ENCODE measurements at regions not wholly inside any gene's neighbourhood (a gene's known extent, or its start where the extent isn't known, plus 50 kb on each side); places are given as distances from the start of the nearest gene placed in this dataset.

DNA sequence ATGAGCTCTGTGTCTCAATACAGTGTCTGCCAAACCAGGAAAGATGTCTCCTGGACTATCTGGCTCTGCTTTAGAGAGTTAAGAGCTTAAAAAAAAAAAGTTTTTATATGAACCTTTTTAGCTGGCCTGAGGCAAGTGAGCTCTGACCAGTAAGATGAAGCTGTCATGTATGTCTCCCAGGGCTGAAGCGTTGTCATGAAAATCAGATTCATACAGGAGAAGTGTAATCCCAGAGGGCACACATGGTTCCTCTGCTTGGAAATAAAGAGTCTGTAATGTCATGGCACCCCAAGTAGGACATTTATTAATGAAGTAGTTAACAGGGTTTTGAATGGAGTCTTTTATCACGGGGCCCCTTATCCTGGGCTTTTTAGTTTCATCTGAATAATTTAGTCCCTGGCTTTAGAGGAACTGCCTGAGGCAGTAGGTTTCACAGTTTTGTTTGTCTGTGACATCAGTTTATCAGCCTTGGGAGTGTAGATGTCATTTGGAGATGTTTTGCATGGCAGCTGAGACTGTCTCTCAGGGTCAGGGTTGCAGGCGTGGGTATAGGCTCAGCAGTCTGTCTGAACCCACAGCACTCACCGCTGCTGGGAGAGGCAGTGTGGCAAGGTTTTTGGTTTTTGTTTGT, 223.3 kb downstream of the DIRAS2 start:
- Histone ChIP-seq H3K27me3 (ENCODE audit: insufficient read depth, low read length) (no peaks in the 10 kb centered on the region), H3K4me3 (ENCODE audit: insufficient read depth, low read length) (no peak overlapping the region), H3K4me2 (ENCODE audit: insufficient read depth, low read length) (no peak overlapping the region), H3K4me1 (ENCODE audit: insufficient read depth, low read length) (no peaks in the 10 kb centered on the region), H3K79me2 (ENCODE audit: insufficient read depth, low read length) (no peaks in the 10 kb centered on the region), H3K27ac (ENCODE audit: low read depth, low read length) (no peak overlapping the region), H2AFZ (ENCODE audit: low read length) (no peak overlapping the region), H3K9me3 (ENCODE audit: low read depth, low read length) (peaks cover 2% of the 10 kb centered on the region), H4K20me1 (ENCODE audit: insufficient read depth, low read length) (no peaks in the 10 kb centered on the region), H3K36me3 (ENCODE audit: insufficient read depth, low read length) (no peaks in the 10 kb centered on the region)
- TF ChIP-seq, protein P1, sequence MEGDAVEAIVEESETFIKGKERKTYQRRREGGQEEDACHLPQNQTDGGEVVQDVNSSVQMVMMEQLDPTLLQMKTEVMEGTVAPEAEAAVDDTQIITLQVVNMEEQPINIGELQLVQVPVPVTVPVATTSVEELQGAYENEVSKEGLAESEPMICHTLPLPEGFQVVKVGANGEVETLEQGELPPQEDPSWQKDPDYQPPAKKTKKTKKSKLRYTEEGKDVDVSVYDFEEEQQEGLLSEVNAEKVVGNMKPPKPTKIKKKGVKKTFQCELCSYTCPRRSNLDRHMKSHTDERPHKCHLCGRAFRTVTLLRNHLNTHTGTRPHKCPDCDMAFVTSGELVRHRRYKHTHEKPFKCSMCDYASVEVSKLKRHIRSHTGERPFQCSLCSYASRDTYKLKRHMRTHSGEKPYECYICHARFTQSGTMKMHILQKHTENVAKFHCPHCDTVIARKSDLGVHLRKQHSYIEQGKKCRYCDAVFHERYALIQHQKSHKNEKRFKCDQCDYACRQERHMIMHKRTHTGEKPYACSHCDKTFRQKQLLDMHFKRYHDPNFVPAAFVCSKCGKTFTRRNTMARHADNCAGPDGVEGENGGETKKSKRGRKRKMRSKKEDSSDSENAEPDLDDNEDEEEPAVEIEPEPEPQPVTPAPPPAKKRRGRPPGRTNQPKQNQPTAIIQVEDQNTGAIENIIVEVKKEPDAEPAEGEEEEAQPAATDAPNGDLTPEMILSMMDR (IDR thresholded peaks at IDR 0.05; ENCODE audit: extremely low read depth, low read depth, low read length) = no peak
- no peak for DNase-seq (ENCODE audit: insufficient read length, low spot score, missing footprints)

- Histone ChIP-seq H4K20me1 (ENCODE audit: insufficient read depth, low read length) (no peaks in the 10 kb centered on the region), H3K27me3 (ENCODE audit: insufficient read depth, low read length) (no peaks in the 10 kb centered on the region), H2AFZ (ENCODE audit: low read length) (no peak overlapping the region), H3K4me1 (ENCODE audit: insufficient read depth, low read length) (no peaks in the 10 kb centered on the region), H3K79me2 (ENCODE audit: insufficient read depth, low read length) (no peaks in the 10 kb centered on the region), H3K36me3 (ENCODE audit: insufficient read depth, low read length) (no peaks in the 10 kb centered on the region), H3K9me3 (ENCODE audit: low read depth, low read length) (peaks cover 2% of the 10 kb centered on the region), H3K4me3 (ENCODE audit: insufficient read depth, low read length) (no peak overlapping the region), H3K4me2 (ENCODE audit: insufficient read depth, low read length) (no peak overlapping the region), H3K27ac (ENCODE audit: low read depth, low read length) (no peak overlapping the region)
- TF ChIP-seq, protein P1 (IDR thresholded peaks at IDR 0.05; ENCODE audit: extremely low read depth, low read depth, low read length) = no peak
- no peak for DNase-seq (ENCODE audit: insufficient read length, low spot score, missing footprints)
These were observed 222.4 kb downstream of the DIRAS2 start for GRCh38 chr9:90420211-90420610.

DNA sequence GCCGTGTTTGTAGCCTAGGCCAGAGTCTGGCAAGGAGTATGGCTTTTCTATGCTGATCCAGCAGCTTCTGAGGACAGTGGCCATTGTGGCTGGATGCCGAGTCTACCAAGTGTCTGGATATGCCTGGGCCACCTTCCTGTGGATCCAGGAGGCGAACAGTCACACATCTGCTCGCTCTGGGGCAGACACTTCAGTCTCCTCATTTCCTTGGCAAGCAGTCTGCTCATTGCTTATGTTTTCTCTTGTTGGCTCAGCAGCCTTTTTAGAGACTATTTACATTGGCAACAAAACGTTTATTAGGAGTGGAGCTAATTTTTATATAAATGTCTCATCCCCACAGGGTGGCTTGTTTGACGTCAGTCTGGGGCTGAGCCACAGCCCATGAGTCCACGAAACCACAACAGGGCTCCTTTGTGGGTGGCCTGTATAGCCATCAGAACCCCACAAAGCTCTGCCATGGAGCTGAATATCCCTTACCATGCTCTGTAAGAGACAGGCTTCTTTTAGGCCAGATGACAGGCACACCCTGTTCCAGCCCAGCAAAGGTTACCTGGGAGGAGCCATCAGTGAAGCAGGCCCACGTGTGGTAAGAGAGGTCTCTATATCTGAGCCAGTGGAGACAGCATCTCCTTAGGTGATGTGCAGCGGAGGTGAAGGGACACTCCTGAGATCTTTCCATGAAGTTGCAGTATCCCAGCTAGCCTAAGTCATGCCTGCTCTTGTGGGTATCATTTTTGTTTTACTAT, 221.7 kb downstream of the DIRAS2 start:
- no peak for DNase-seq (ENCODE audit: insufficient read length, low spot score, missing footprints)
- H3K36me3 ChIP-seq (ENCODE audit: insufficient read depth, low read length) = no peaks in the 10 kb centered on the region
- H3K9me3 ChIP-seq (ENCODE audit: low read depth, low read length) = peaks cover 2% of the 10 kb centered on the region
- H3K4me1 ChIP-seq (ENCODE audit: insufficient read depth, low read length) = no peaks in the 10 kb centered on the region
- H3K27me3 ChIP-seq (ENCODE audit: insufficient read depth, low read length) = no peaks in the 10 kb centered on the region
- no peaks in the 10 kb centered on the region for H3K79me2 ChIP-seq (ENCODE audit: insufficient read depth, low read length)
- no peaks in the 10 kb centered on the region for H4K20me1 ChIP-seq (ENCODE audit: insufficient read depth, low read length)
- no peak overlapping the region for H3K27ac ChIP-seq (ENCODE audit: low read depth, low read length)
- no peak overlapping the region for H2AFZ ChIP-seq (ENCODE audit: low read length)
- no peak overlapping the region for H3K4me2 ChIP-seq (ENCODE audit: insufficient read depth, low read length)
- H3K4me3 ChIP-seq (ENCODE audit: insufficient read depth, low read length) = no peak overlapping the region
- TF ChIP-seq, protein P1 (IDR thresholded peaks at IDR 0.05; ENCODE audit: extremely low read depth, low read depth, low read length) = no peak

DNA sequence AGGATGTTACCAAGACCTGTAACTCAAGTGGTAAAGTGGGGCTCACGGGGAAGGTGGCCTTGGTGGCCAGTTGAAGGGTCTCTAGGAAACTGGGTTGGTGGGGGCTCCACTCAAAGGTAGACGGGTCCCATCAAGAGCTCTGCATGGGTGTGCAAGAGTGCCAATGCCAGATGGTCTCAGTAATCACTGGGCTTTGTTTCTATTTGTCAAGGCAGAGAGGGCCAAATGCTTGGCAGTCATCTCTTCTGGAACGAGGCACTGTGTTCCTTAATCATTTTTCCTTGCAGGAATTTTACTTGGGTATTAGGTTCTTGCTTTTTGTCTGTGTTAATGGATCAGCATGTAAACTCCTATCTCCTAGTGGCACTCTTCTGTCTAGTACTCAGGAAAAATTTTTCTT, 220.8 kb downstream of the DIRAS2 start:
- H3K36me3 ChIP-seq (ENCODE audit: insufficient read depth, low read length) = no peaks in the 10 kb centered on the region
- no peaks in the 10 kb centered on the region for H3K4me1 ChIP-seq (ENCODE audit: insufficient read depth, low read length)
- H2AFZ ChIP-seq (ENCODE audit: low read length) = no peak overlapping the region
- no peak overlapping the region for H3K4me2 ChIP-seq (ENCODE audit: insufficient read depth, low read length)
- H3K4me3 ChIP-seq (ENCODE audit: insufficient read depth, low read length) = no peak overlapping the region
- H3K27ac ChIP-seq (ENCODE audit: low read depth, low read length) = no peak overlapping the region
- DNase-seq (ENCODE audit: insufficient read length, low spot score, missing footprints) = no peak
- H3K27me3 ChIP-seq (ENCODE audit: insufficient read depth, low read length) = no peaks in the 10 kb centered on the region
- H3K79me2 ChIP-seq (ENCODE audit: insufficient read depth, low read length) = no peaks in the 10 kb centered on the region
- no peaks in the 10 kb centered on the region for H4K20me1 ChIP-seq (ENCODE audit: insufficient read depth, low read length)
- TF ChIP-seq, protein P1 (IDR thresholded peaks at IDR 0.05; ENCODE audit: extremely low read depth, low read depth, low read length) = no peak
- H3K9me3 ChIP-seq (ENCODE audit: low read depth, low read length) = peaks cover 2% of the 10 kb centered on the region
